Left renal pelvis (tissue), 4 donors: ENCODE measurements at regions not wholly inside any gene's neighbourhood (a gene's known extent, or its start where the extent isn't known, plus 50 kb on each side); places are given as distances from the start of the nearest gene placed in this dataset.
"Not testable (repeated sequence)": the region's sequence is repeated elsewhere in the genome, so short reads cannot be mapped to it uniquely, and the experiment has no call there.

Experiments
- DNase-seq, 4 donors: peaks; one replicate each; pipeline ENCODE4 v3.0.0-alpha.2; 2013; ENCODE audit warnings: low read depth in 4 of 4, low spot score in 3 of 4

- no peak for DNase-seq
Measured at GRCh38 chrX:125503769-125504168, 184.1 kb downstream of the TEX13C start.

- DNase-seq: no peak
Measured at GRCh38 chrX:125505207-125505606, 185.5 kb downstream of the TEX13C start.

DNA sequence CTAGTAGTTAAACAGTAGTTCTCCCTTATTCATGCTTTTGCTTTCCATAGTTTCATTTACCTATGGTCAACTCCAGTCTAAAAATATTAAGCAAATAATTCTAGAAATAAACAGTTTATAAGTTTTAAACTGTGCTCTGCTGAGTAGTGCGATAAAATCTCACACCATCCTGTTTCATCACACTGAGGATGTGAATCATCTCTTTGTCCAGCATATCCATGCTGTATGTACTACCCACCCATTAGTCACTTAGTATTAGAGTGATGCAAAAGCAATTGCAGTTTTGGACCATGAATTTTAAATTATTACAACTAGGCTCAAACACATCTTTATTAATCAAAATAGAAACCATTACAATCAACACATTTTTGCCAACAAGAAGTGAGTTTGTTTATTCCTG lies 187.4 kb downstream of the TEX13C start:
- DNase-seq: no peak

- DNase-seq: no peak
Measured at GRCh38 chrX:125520029-125520428, 200.4 kb downstream of the TEX13C start.

GRCh38 chrX:125522752-125523151 lies 203.1 kb downstream of the TEX13C start:
- DNase-seq: no peak

- DNase-seq: no peak
Measured at GRCh38 chrX:125532411-125533089, 212.9 kb downstream of the TEX13C start.

DNA sequence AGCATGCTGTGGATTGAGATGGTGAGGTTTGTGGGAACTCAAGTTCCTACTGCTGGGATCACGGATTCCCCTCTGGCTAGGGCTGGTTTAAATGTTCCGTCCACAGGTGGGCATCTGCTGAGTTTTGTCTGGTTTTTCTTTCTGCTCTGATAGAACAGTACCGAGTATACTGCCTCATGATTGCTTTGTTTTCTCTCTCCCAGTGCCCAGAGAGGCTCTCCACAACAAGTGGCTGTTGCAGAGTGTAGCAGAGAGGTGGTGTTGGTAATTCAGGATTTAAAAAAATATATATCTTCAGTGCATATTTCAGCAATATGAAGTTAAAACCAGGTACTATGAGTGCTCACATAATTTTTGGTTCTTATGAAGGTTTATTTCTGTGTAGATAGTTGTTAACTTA lies 213.7 kb downstream of the TEX13C start:
- DNase-seq: no peak

GRCh38 chrX:125544031-125544660 lies 224.5 kb downstream of the TEX13C start:
- DNase-seq: no peak

GRCh38 chrX:125544856-125545255 lies 225.2 kb downstream of the TEX13C start:
- no peak for DNase-seq

DNA sequence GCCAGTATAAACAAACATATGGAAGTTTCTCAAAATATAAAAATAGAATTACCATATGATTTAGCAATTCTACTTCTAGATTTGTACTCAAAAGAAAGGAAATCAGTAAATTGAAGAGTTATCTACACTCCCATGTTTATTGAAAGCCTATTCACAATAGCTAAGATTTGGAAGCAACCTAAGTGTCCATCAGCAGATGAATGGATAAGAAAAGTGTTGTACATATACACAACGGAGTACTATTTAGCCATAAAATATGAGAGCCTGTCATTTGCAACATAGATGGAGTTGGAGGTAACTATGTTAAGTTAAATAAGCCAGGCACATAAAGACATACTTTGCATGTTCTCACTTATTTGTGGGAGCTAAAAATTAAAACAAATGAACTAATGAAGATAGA lies 257.8 kb downstream of the TEX13C start:
- DNase-seq: no peak

- DNase-seq: no peak
Measured at GRCh38 chrX:125604448-125604847, 284.8 kb downstream of the TEX13C start.

- DNase-seq: no peak
Measured at GRCh38 chrX:125605145-125605544, 285.5 kb downstream of the TEX13C start.

DNA sequence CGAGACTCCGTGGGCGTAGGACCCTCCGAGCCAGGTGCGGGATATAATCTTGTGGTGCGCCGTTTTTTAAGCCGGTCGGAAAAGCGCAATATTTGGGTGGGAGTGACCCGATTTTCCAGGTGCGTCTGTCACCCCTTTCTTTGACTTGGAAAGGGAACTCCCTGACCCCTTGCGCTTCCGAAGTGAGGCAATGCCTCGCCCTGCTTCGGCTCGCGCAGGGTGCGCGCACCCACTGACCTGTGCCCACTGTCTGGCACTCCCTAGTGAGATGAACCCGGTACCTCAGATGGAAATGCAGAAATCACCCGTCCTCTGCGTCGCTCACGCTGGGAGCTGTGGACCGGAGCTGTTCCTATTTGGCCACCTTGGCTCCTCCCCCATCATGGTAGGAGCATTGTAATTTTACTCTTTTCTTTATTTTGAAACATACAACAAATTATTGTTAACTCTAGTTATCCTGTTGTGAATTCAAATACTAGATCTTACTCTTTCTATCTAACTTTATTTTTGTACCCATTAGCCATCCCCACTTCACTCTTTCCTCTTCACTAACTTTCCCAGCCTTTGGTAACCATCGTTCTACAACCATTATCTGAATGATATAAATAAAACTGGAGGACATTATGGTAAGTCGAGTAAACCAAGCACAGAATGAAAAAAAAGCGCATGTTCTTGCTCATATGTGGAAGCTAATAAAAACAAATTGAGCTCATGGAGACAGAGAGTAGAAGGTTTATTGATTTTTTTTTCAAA lies 295.1 kb downstream of the TEX13C start:
- DNase-seq: not testable (repeated sequence)

GRCh38 chrX:125620715-125621587 lies 301.3 kb downstream of the TEX13C start:
- no peak for DNase-seq

GRCh38 chrX:125621588-125621927 lies 301.9 kb downstream of the TEX13C start:
- no peak for DNase-seq

DNA sequence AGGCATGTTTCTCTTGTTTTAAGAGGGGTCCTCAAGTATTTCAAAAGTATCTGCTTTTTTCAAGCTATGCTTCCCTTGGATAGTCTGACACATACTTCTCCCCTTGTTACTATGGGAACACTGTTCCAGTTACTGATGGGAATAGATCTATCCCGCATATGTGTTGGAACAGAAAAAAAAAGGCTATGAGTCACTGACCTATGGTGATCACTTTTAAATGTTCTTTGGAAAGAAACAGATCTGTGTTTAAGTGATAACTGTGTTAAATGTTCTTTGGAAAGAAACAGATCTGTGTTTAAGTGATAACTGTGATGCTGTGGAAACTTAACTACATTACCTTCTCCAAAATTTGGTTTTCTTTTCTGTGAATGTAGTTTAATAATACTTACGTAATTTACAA lies 303.2 kb downstream of the TEX13C start:
- no peak for DNase-seq

- no peak for DNase-seq
Measured at GRCh38 chrX:125627676-125628075, 308.0 kb downstream of the TEX13C start.

DNA sequence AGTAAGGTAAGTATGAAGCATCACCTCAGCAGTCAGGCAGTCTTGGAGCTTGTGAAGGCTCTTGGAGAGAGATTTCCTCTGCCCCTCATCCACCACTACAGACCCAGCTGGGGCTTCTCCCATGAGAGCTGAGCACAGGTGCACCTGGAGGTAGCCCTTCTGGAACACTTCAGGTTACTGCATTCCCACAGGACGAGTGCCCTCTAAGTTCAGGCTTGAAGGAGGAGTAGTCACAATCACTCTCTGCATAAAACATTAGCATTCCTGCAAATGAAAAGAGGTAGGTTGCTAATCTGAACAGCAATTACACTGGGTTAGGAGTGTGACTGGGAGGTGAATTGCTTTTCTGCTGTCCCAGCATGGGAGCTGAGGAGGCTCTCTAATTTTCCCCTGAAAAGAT lies 308.8 kb downstream of the TEX13C start:
- no peak for DNase-seq

- DNase-seq: no peak
Measured at GRCh38 chrX:125641405-125641804, 321.7 kb downstream of the TEX13C start.

DNA sequence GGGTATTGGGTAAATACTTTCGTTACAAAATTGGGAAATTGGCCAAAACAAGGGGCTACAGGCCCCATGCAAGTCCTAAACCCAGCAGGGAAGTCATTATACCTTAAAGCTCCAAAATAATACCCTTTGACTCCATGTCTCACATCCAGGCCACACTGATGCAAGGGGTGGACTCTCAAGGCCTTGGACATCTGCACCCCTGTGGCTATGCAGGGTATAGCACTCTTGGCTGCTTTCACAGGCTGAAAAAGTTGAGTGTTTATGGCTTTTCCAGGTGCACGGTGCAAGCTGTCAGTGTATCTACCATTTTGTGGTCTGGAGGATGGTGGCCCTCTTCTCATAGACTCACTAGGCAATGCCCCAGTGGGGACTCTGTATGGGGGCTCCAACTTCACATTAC lies 326.5 kb downstream of the TEX13C start:
- no peak for DNase-seq

GRCh38 chrX:125651426-125651825 lies 331.8 kb downstream of the TEX13C start:
- no peak for DNase-seq
